ENCODE measurements at regions not wholly inside any gene's neighbourhood (a gene's known extent, or its start where the extent isn't known, plus 50 kb on each side); places are given as distances from the start of the nearest gene placed in this dataset.

DNA sequence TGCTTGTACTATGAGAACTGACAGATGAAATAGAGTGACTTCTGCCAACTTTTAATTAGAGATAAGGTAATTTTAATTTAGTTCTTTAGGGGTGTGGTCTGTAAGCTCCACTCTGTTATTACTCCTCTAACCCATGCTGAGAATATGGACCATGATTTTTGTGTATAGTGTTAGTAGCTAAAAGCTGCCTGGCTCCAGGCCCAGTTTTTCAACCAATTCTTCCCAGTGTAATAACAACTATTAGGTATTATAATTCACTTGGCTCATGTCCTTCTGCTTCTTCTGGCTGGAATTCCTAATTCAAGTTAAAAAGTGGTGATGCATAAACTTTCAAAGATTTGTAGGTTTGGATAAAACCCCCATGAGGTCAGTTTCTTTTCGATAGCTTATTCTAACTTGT lies 216.3 kb downstream of the ISL1 start:
- Mint-ChIP-seq H3K27me3 (ENCODE audit: low read depth) (peaks cover 1% of the 10 kb centered on the region), H3K9me3 (ENCODE audit: low read depth) (no peaks in the 10 kb centered on the region), H3K36me3 (ENCODE audit: low read depth) (no peaks in the 10 kb centered on the region), H3K4me3 (ENCODE audit: unreplicated experiment) (no peak overlapping the region), H3K27ac (ENCODE audit: unreplicated experiment) (no peak overlapping the region), H3K4me1 (ENCODE audit: low read depth) (no peaks in the 10 kb centered on the region)
- no peak for DNase-seq (ENCODE audit: low spot score)
- TF ChIP-seq, protein P1, sequence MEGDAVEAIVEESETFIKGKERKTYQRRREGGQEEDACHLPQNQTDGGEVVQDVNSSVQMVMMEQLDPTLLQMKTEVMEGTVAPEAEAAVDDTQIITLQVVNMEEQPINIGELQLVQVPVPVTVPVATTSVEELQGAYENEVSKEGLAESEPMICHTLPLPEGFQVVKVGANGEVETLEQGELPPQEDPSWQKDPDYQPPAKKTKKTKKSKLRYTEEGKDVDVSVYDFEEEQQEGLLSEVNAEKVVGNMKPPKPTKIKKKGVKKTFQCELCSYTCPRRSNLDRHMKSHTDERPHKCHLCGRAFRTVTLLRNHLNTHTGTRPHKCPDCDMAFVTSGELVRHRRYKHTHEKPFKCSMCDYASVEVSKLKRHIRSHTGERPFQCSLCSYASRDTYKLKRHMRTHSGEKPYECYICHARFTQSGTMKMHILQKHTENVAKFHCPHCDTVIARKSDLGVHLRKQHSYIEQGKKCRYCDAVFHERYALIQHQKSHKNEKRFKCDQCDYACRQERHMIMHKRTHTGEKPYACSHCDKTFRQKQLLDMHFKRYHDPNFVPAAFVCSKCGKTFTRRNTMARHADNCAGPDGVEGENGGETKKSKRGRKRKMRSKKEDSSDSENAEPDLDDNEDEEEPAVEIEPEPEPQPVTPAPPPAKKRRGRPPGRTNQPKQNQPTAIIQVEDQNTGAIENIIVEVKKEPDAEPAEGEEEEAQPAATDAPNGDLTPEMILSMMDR (IDR thresholded peaks at IDR 0.05): no peak

DNA sequence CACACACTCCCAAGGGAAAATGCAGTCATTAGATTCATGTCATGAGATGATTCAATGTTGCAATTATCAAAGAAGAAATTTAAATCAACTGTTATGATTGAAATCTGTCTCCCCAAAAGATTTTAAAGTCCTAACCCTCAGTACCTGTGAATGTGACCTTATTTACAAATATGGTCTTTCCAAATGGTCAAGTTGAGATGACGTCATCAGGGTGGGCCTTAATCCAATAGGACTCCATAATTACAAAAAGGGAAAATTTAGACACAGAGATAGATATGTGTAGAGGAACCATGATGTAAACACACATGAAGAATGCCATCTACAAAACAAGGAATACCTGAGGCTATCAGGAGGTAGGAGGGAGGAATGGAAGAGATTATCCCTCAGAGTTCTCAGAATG lies 221.1 kb downstream of the ISL1 start:
- TF ChIP-seq, protein P1 (IDR thresholded peaks at IDR 0.05): no peak
- Mint-ChIP-seq H3K27me3 (ENCODE audit: low read depth) (peaks cover 2% of the 10 kb centered on the region), H3K4me3 (ENCODE audit: unreplicated experiment) (no peak overlapping the region)

DNA sequence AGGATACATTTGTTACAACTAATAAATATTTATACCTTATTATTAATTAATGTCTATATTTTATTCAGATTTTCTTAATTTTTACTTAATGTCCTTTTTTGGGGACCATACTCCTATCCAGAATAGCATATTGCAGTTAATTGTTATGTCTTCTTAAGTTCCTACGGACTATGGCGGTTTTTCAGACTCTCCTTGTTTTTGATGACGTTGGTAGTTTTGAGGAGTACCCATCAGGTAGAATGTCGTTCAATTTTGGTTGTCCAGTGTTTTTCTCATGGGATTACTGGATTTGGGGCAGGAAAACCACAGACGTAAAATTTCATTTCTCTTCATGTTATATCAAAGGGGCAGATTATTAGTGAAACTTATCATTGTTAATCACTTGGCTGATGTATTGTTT lies 223.7 kb downstream of the ISL1 start:
- TF ChIP-seq, protein P1 (IDR thresholded peaks at IDR 0.05): no peak

More for the DNA sequence above, 221.1 kb downstream of the ISL1 start:
- DNase-seq (ENCODE audit: low spot score): no peak
- no peak overlapping the region for H3K27ac Mint-ChIP-seq (ENCODE audit: unreplicated experiment)
- H3K36me3 Mint-ChIP-seq (ENCODE audit: low read depth): no peaks in the 10 kb centered on the region
- H3K4me1 Mint-ChIP-seq (ENCODE audit: low read depth): no peaks in the 10 kb centered on the region
- H3K9me3 Mint-ChIP-seq (ENCODE audit: low read depth): peaks cover 5% of the 10 kb centered on the region

DNA sequence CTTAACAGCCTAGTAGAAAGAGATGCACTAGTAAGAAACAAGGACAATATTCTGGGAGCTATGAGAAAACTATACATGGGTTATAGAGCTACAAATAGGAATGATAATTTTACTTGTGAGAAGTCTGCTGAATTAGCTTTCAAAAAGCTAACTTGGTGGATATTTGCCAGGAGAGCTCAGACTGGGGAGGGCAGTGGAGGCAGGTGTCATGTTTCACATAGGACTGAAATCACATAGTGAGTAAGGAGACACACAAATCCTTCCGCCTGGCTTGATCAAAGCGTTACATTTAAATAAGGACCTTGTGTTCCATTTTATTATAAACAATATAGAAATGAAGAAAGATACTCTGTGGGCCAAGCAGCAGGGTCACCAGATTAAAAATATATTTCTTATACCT lies 235.0 kb downstream of the ISL1 start:
- no peak for DNase-seq (ENCODE audit: low spot score)
- Mint-ChIP-seq H3K4me3 (ENCODE audit: unreplicated experiment) (no peak overlapping the region), H3K36me3 (ENCODE audit: low read depth) (no peaks in the 10 kb centered on the region), H3K27me3 (ENCODE audit: low read depth) (no peaks in the 10 kb centered on the region), H3K27ac (ENCODE audit: unreplicated experiment) (no peak overlapping the region), H3K9me3 (ENCODE audit: low read depth) (no peaks in the 10 kb centered on the region), H3K4me1 (ENCODE audit: low read depth) (no peaks in the 10 kb centered on the region)
- TF ChIP-seq, protein P1 (IDR thresholded peaks at IDR 0.05): no peak

More for the DNA sequence above, 223.7 kb downstream of the ISL1 start:
- Mint-ChIP-seq H3K4me1 (ENCODE audit: low read depth) (no peaks in the 10 kb centered on the region), H3K9me3 (ENCODE audit: low read depth) (peaks cover 5% of the 10 kb centered on the region), H3K4me3 (ENCODE audit: unreplicated experiment) (no peak overlapping the region), H3K27ac (ENCODE audit: unreplicated experiment) (no peak overlapping the region), H3K27me3 (ENCODE audit: low read depth) (peaks cover 2% of the 10 kb centered on the region), H3K36me3 (ENCODE audit: low read depth) (no peaks in the 10 kb centered on the region)
- no peak for DNase-seq (ENCODE audit: low spot score)

DNA sequence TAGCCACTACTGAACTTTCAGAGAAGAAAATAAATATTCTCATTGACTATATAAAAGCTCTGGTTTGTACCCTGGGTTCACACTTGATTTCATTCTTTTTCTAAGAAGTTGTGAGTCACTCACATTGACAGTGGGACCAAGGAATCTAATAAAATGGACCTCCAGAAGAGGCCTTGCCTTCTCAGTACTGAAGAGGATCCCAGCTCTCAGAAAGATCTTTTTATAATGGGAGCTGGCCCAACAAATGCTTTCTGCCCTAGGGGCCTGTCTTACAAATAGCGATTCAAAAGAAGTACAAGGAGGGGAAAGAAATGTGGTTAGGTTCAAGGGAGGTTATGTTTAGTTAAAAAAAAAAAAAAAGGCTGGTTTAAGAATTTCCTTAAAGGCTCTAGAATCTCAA lies 237.9 kb downstream of the ISL1 start:
- Mint-ChIP-seq H3K9me3 (ENCODE audit: low read depth) (peaks cover 4% of the 10 kb centered on the region), H3K27ac (ENCODE audit: unreplicated experiment) (no peak overlapping the region), H3K4me1 (ENCODE audit: low read depth) (no peaks in the 10 kb centered on the region), H3K36me3 (ENCODE audit: low read depth) (no peaks in the 10 kb centered on the region), H3K27me3 (ENCODE audit: low read depth) (no peaks in the 10 kb centered on the region), H3K4me3 (ENCODE audit: unreplicated experiment) (no peak overlapping the region)
- TF ChIP-seq, protein P1 (IDR thresholded peaks at IDR 0.05): no peak
- DNase-seq (ENCODE audit: low spot score): no peak

All from chondrocyte (in vitro differentiated cells).